GM21529 (cell line): ENCODE measurements at regions not wholly inside any gene's neighbourhood (a gene's known extent, or its start where the extent isn't known, plus 50 kb on each side); places are given as distances from the start of the nearest gene placed in this dataset.

Experiments
- ATAC-seq: cut with Tn5 transposase; IDR thresholded peaks from one replicate; pipeline ENCODE4 v1.9.1; 2021; ENCODE audit not compliant: unreplicated experiment

GRCh38 chr9:14434158-14434504, 120.2 kb upstream of the NFIB start:
- ATAC-seq = no peak

- no peak for ATAC-seq
Observed at GRCh38 chr9:14433351-14434157, 119.6 kb upstream of the NFIB start.

- ATAC-seq = no peak
Observed at GRCh38 chr9:14432666-14433350, 118.9 kb upstream of the NFIB start.

- peak; percentile 70 for ATAC-seq
Observed at GRCh38 chr9:14428781-14429230, 114.9 kb upstream of the NFIB start.

GRCh38 chr9:14427419-14427818, 113.5 kb upstream of the NFIB start:
- no peak for ATAC-seq

- no peak for ATAC-seq
Observed at GRCh38 chr9:14424983-14425382, 111.0 kb upstream of the NFIB start.

GRCh38 chr9:14424289-14424688, 110.3 kb upstream of the NFIB start:
- ATAC-seq = no peak

GRCh38 chr9:14423815-14424261, 109.9 kb upstream of the NFIB start:
- ATAC-seq = no peak

GRCh38 chr9:14421291-14421690, 107.3 kb upstream of the NFIB start:
- no peak for ATAC-seq

- ATAC-seq = no peak
Observed at GRCh38 chr9:14418941-14419937, 105.3 kb upstream of the NFIB start.

- no peak for ATAC-seq
Observed at GRCh38 chr9:14418301-14418940, 104.5 kb upstream of the NFIB start.

- no peak for ATAC-seq
Observed at GRCh38 chr9:14417237-14417636, 103.3 kb upstream of the NFIB start.

- no peak for ATAC-seq
Observed at GRCh38 chr9:14415947-14416346, 102.0 kb upstream of the NFIB start.

- no peak for ATAC-seq
Observed at GRCh38 chr9:14413812-14414211, 99.9 kb upstream of the NFIB start.

GRCh38 chr9:14412775-14413174, 98.8 kb upstream of the NFIB start:
- ATAC-seq = no peak

GRCh38 chr9:14406463-14406862, 92.5 kb upstream of the NFIB start:
- ATAC-seq = no peak

GRCh38 chr9:14405176-14405706, 91.3 kb upstream of the NFIB start:
- ATAC-seq = no peak

GRCh38 chr9:14403081-14403480, 89.1 kb upstream of the NFIB start:
- ATAC-seq = no peak

GRCh38 chr9:14402583-14402982, 88.6 kb upstream of the NFIB start:
- ATAC-seq = no peak

- no peak for ATAC-seq
Observed at GRCh38 chr9:14401911-14402310, 88.0 kb upstream of the NFIB start.

GRCh38 chr9:14400658-14400995, 86.7 kb upstream of the NFIB start:
- ATAC-seq = no peak
